CD14-positive monocyte (primary cell): ENCODE measurements at regions not wholly inside any gene's neighbourhood (a gene's known extent, or its start where the extent isn't known, plus 50 kb on each side); places are given as distances from the start of the nearest gene placed in this dataset.

Experiments
- DNase-seq, 3 donors: peaks; one replicate each; pipeline ENCODE4 v3.0.0-alpha.2; 2011 to 2022
- H2AFZ ChIP-seq: 2 replicates; pipeline ENCODE4 v1.6.0; 2012; ENCODE audit warnings: mild to moderate bottlenecking, low read depth, low read length, inconsistent platforms; ENCODE audit not compliant: insufficient read depth, poor library complexity, severe bottlenecking
- H3K27ac ChIP-seq, 2 donors: 1 replicate in 1 of 2; 2 replicates in 1 of 2; pipeline ENCODE4 v1.5.1; 2012 to 2013; ENCODE audit warnings: low read length in 2 of 2, control low read depth in 1 of 2, inconsistent platforms in 1 of 2, low read depth in 1 of 2, mild to moderate bottlenecking in 1 of 2
- H3K27me3 ChIP-seq, 2 donors: one replicate each; pipeline versions ENCODE4 v1.6.0 to v1.6.1; 2011 to 2013; ENCODE audit warnings: low read length in 2 of 2; ENCODE audit not compliant: control insufficient read depth in 2 of 2, insufficient read depth in 2 of 2
- H3K36me3 ChIP-seq, 2 donors: replicated peaks in 1 of 2; 1 replicate in 1 of 2; 2 replicates in 1 of 2; pipeline versions ENCODE4 v1.5.1 to v1.6.1; 2012 to 2013; ENCODE audit warnings: low read length in 2 of 2, control low read depth in 1 of 2, inconsistent platforms in 1 of 2, mild to moderate bottlenecking in 1 of 2; ENCODE audit not compliant: insufficient read depth in 2 of 2, control insufficient read depth in 1 of 2
- H3K4me1 ChIP-seq, 2 donors: 1 replicate in 1 of 2; 2 replicates in 1 of 2; pipeline versions ENCODE4 v1.5.1 to v1.6.1; 2012 to 2013; ENCODE audit warnings: low read length in 2 of 2, control low read depth in 1 of 2, inconsistent platforms in 1 of 2, mild to moderate bottlenecking in 1 of 2, moderate library complexity in 1 of 2; ENCODE audit not compliant: insufficient read depth in 2 of 2, control insufficient read depth in 1 of 2
- H3K4me2 ChIP-seq: replicated peaks from 2 replicates; pipeline ENCODE3; 2012; ENCODE audit warnings: low read length, moderate library complexity, mild to moderate bottlenecking; ENCODE audit not compliant: poor library complexity, severe bottlenecking; ENCODE audit errors: extremely low read depth
- H3K4me3 ChIP-seq, 3 experiments: fragments of 200-600 bp in 1 of 3; sonication (generic) in 1 of 3; replicated peaks in 1 of 3; 1 replicate in 2 of 3; 2 replicates in 1 of 3; pipeline ENCODE4 v1.5.1; 2011 to 2013; ENCODE audit warnings: low read length in 3 of 3, mild to moderate bottlenecking in 3 of 3, control low read depth in 2 of 3, low read depth in 2 of 3, inconsistent platforms in 1 of 3, moderate library complexity in 1 of 3
- H3K79me2 ChIP-seq: 2 replicates; pipeline ENCODE4 v1.6.0; 2012; ENCODE audit warnings: mild to moderate bottlenecking, control low read depth, inconsistent platforms, low read length, moderate library complexity; ENCODE audit not compliant: insufficient read depth
- H3K9ac ChIP-seq: 2 replicates; pipeline ENCODE4 v1.6.0; 2017; ENCODE audit warnings: low read length, mild to moderate bottlenecking; ENCODE audit not compliant: insufficient read depth, poor library complexity, severe bottlenecking
- H3K9me3 ChIP-seq, 2 donors: replicated peaks in 1 of 2; 1 replicate in 1 of 2; 2 replicates in 1 of 2; pipeline versions ENCODE4 v1.5.1 to v1.6.1; 2012 to 2013; ENCODE audit warnings: low read length in 2 of 2, control low read depth in 1 of 2; ENCODE audit not compliant: control insufficient read depth in 1 of 2, insufficient read depth in 1 of 2
- H4K20me1 ChIP-seq: 2 replicates; pipeline ENCODE4 v1.6.0; 2012; ENCODE audit warnings: mild to moderate bottlenecking, low read length, control low read depth, moderate library complexity; ENCODE audit not compliant: insufficient read depth
- H3K27ac Mint-ChIP-seq, 7 donors: one replicate each; pipeline ENCODE4 v1.8.0; 2020; ENCODE audit warnings: mild to moderate bottlenecking in 7 of 7, mixed read lengths in 7 of 7, moderate library complexity in 6 of 7, inconsistent platforms in 2 of 7
- H3K27me3 Mint-ChIP-seq, 3 donors: one replicate each; pipeline ENCODE4 v1.8.0; 2021 to 2022; ENCODE audit warnings: low read depth in 3 of 3, mild to moderate bottlenecking in 3 of 3, mixed read lengths in 3 of 3, moderate library complexity in 3 of 3, inconsistent platforms in 1 of 3
- H3K36me3 Mint-ChIP-seq, 2 donors: one replicate each; pipeline ENCODE4 v1.8.0; 2020; ENCODE audit warnings: mixed read lengths in 2 of 2, inconsistent platforms in 1 of 2, mild to moderate bottlenecking in 1 of 2
- H3K4me1 Mint-ChIP-seq: one replicate; pipeline ENCODE4 v1.8.0; 2020; ENCODE audit warnings: mild to moderate bottlenecking, mixed read lengths
- H3K4me3 Mint-ChIP-seq, 2 donors: one replicate each; pipeline ENCODE4 v1.8.0; 2020; ENCODE audit warnings: mild to moderate bottlenecking in 2 of 2, mixed read lengths in 2 of 2, moderate library complexity in 1 of 2
- H3K9me3 Mint-ChIP-seq, 7 donors: one replicate each; pipeline ENCODE4 v1.8.0; 2020 to 2022; ENCODE audit warnings: mixed read lengths in 7 of 7, mild to moderate bottlenecking in 6 of 7, moderate library complexity in 6 of 7, inconsistent platforms in 2 of 7
- WGBS: methylation state at CpG from one replicate; pipeline ENCODE4 v1.1.5; 2013; ENCODE audit warnings: missing lambda C conversion rate; ENCODE audit not compliant: insufficient coverage; 5-methylcytosine and 5-hydroxymethylcytosine counted together
- intact Hi-C, 2 donors: fragments of 100-400 bp; cut with micrococcal nuclease; formaldehyde crosslinking; loops; one replicate each; pipeline versions ENCODE4 v1.15.0 to v1.15.1; 2023
- TF ChIP-seq, protein P1 (sequence below): fragments of 200-600 bp; IDR thresholded peaks from one replicate; pipeline ENCODE4 v1.8.0; 2022; ENCODE audit warnings: antibody characterized with exemption, mild to moderate bottlenecking

DNA sequence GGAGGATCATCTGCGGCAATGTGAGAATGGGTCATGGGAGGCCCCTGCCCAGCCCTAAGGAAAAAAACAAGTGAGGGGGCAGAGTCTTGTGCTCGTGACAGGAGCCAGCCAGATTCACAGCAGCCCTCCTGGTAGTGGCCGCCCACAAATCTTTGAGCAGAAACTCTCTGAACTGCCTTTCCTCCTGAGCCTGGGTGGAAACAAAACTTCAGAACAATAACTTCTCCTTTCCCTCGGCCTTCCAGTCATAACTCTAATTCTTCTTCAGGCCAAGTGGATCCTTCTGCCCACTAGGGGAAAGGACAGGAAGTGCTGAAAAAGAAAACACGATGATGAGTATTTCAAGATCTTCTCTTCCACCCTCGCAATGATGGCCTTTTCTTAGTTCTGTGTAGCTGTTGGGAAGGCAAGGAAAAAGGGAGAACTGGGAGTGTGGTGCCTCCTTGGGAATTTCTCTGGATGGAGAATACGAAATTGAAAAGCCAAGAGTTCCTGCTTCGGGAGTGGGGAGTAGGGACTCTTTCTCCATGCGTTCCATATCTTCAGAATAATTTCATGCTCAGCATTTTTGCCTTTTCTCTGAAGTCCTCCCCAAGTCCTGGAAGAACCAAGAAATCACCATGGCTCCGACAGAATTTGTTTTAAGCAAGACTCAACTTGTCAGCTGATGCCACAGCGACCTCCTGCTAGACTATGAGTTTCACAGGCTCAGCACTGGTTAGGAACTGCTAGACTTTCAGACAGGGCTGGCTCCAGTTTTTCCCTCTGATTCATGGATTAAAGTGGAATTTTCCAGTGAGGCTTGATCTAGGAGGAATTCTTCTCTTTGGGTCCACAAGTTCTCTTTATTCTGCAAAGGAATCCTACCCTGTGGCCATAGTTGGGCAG is 188.9 kb downstream of the CAND1 start:
- no peaks in the 10 kb centered on the region for H3K36me3 ChIP-seq
- no peaks in the 10 kb centered on the region for H4K20me1 ChIP-seq
- DNase-seq = peak; percentile 25 to 59 (median 27)
- no peaks in the 10 kb centered on the region for H3K9me3 ChIP-seq
- TF ChIP-seq, protein P1, sequence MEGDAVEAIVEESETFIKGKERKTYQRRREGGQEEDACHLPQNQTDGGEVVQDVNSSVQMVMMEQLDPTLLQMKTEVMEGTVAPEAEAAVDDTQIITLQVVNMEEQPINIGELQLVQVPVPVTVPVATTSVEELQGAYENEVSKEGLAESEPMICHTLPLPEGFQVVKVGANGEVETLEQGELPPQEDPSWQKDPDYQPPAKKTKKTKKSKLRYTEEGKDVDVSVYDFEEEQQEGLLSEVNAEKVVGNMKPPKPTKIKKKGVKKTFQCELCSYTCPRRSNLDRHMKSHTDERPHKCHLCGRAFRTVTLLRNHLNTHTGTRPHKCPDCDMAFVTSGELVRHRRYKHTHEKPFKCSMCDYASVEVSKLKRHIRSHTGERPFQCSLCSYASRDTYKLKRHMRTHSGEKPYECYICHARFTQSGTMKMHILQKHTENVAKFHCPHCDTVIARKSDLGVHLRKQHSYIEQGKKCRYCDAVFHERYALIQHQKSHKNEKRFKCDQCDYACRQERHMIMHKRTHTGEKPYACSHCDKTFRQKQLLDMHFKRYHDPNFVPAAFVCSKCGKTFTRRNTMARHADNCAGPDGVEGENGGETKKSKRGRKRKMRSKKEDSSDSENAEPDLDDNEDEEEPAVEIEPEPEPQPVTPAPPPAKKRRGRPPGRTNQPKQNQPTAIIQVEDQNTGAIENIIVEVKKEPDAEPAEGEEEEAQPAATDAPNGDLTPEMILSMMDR = peak; percentile 54
- Mint-ChIP-seq H3K9me3 (no peaks in the 10 kb centered on the region), H3K27me3 (peaks cover 0 to 2% (median 0%) of the 10 kb centered on the region in 3 donors), H3K27ac (peak overlapping the region in 2 of 7 donors; percentile 13 to 21), H3K4me1 (peaks cover 33% of the 10 kb centered on the region), H3K4me3 (no peak overlapping the region), H3K36me3 (peaks cover 0 to 5% of the 10 kb centered on the region in 2 donors)
- H3K4me3 ChIP-seq = no peak overlapping the region
- H3K79me2 ChIP-seq = no peaks in the 10 kb centered on the region
- peak overlapping the region; percentile 22 to 34 for H3K27ac ChIP-seq
- H2AFZ ChIP-seq = peak overlapping the region; percentile 36
- peaks cover 18 to 23% of the 10 kb centered on the region in 2 donors for H3K4me1 ChIP-seq
- H3K9ac ChIP-seq = no peak overlapping the region
- intact Hi-C loops = no loop called here
- 60% methylated on average over 5 of the region's 11 CpGs for WGBS
- no peak overlapping the region for H3K4me2 ChIP-seq
- H3K27me3 ChIP-seq = no peaks in the 10 kb centered on the region

DNA sequence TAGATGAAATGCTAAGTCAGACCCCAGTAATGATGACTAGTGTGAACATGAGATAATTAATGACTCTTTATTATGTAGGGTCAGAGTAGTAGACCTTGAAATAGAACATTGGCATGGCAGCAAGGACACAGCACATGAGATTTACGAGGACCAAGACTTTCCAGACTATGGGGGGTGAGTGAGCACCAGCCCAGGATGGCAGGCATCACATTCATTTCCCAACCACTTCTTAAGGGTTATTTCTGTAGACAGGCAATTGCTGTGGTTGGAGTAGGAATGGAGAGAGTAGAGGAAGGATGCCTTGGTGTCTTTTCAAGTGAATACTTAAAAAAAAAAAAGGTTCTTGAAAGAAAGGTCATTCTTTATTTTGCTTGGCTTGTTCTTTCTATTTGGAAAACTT is 189.4 kb upstream of the DYRK2 start:
- H3K36me3 ChIP-seq = no peaks in the 10 kb centered on the region
- H3K9ac ChIP-seq = no peak overlapping the region
- Mint-ChIP-seq H3K4me3 (no peak overlapping the region), H3K27me3 (peaks cover 0 to 3% (median 2%) of the 10 kb centered on the region in 3 donors), H3K4me1 (peaks cover 35% of the 10 kb centered on the region), H3K36me3 (no peaks in the 10 kb centered on the region), H3K27ac (no peak overlapping the region), H3K9me3 (no peaks in the 10 kb centered on the region)
- H2AFZ ChIP-seq = no peak overlapping the region
- no peak for DNase-seq
- no peak overlapping the region for H3K4me2 ChIP-seq
- no peak overlapping the region for H3K4me3 ChIP-seq
- H3K27ac ChIP-seq = no peak overlapping the region
- no peaks in the 10 kb centered on the region for H4K20me1 ChIP-seq
- H3K4me1 ChIP-seq = peaks cover 25 to 28% of the 10 kb centered on the region in 2 donors
- H3K9me3 ChIP-seq = no peaks in the 10 kb centered on the region
- intact Hi-C loops = no loop called here
- H3K79me2 ChIP-seq = no peaks in the 10 kb centered on the region
- WGBS = no CpG with 5 or more reads among the region's 1 CpG
- TF ChIP-seq, protein P1 = no peak
- no peaks in the 10 kb centered on the region for H3K27me3 ChIP-seq
